ENCODE measurements at regions not wholly inside any gene's neighbourhood (a gene's known extent, or its start where the extent isn't known, plus 50 kb on each side); places are given as distances from the start of the nearest gene placed in this dataset.

DNA sequence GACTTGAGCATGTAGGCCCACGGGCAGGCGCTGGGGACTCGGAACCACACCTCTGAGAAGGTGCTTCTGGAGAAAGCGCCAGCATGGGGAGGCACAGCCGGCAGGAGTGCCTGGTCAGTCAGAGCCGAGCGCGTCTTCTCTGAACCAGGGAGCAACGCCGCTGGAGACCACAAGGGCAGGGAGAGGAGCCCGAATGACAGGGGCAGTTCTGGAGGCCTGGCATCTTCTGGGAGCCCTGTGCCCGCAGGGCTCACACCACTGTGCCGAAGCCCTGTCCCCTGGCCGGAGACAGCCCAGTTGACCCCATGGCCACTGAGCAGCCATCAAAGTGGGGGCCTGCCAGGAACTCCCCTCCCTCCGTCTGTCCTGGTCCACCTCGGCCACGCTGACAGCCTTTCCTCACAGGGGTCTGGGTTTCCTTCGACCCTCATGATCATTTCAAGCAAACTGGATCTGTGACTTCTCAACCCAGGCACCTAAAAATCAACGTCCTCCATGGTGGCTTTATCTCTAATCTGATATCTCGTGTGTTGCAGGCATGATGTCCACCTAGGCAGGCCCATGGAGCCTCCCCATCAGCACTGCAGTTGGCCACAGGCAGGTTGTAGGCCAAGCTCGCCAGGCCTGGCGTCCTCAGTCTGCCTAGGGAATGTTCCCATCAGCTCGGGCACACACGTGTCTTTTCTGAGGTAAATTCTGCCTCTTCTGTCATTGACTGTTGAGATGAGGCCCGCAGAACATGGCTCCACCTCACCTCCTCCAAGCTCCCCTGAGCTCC lies 299.3 kb upstream of the RTL1 start:
- TF ChIP-seq, protein P1, sequence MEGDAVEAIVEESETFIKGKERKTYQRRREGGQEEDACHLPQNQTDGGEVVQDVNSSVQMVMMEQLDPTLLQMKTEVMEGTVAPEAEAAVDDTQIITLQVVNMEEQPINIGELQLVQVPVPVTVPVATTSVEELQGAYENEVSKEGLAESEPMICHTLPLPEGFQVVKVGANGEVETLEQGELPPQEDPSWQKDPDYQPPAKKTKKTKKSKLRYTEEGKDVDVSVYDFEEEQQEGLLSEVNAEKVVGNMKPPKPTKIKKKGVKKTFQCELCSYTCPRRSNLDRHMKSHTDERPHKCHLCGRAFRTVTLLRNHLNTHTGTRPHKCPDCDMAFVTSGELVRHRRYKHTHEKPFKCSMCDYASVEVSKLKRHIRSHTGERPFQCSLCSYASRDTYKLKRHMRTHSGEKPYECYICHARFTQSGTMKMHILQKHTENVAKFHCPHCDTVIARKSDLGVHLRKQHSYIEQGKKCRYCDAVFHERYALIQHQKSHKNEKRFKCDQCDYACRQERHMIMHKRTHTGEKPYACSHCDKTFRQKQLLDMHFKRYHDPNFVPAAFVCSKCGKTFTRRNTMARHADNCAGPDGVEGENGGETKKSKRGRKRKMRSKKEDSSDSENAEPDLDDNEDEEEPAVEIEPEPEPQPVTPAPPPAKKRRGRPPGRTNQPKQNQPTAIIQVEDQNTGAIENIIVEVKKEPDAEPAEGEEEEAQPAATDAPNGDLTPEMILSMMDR (conservative IDR thresholded peaks at IDR 0.05; ENCODE audit: low read depth, low read length), result no peak
- TF ChIP-seq POLR2A (IDR thresholded peaks at IDR 0.05; ENCODE audit: low read depth, low read length) (no peak), RCOR1 (IDR thresholded peaks at IDR 0.05; ENCODE audit: insufficient replicate concordance, low read length) (no peak), CEBPB (IDR thresholded peaks at IDR 0.05; ENCODE audit: low read depth, low read length) (no peak), BHLHE40 (IDR thresholded peaks at IDR 0.05; ENCODE audit: low read depth, low read length) (no peak), CHD1 (IDR thresholded peaks at IDR 0.05; ENCODE audit: low read depth, low read length) (no peak), MXI1 (IDR thresholded peaks at IDR 0.05; ENCODE audit: borderline replicate concordance, low read depth, low read length) (no peak), ELK1 (IDR thresholded peaks at IDR 0.05; ENCODE audit: borderline replicate concordance, low read depth, low read length) (no peak), RAD21 (IDR thresholded peaks at IDR 0.05; ENCODE audit: low read length) (no peak)
